Superior temporal gyrus (tissue), 1 donor: ENCODE measurements at regions not wholly inside any gene's neighbourhood (a gene's known extent, or its start where the extent isn't known, plus 50 kb on each side); places are given as distances from the start of the nearest gene placed in this dataset.

Source experiments
- DNase-seq: peaks from one replicate; pipeline ENCODE4 v3.0.0-alpha.2; 2016; ENCODE audit errors: extremely low spot score

DNA sequence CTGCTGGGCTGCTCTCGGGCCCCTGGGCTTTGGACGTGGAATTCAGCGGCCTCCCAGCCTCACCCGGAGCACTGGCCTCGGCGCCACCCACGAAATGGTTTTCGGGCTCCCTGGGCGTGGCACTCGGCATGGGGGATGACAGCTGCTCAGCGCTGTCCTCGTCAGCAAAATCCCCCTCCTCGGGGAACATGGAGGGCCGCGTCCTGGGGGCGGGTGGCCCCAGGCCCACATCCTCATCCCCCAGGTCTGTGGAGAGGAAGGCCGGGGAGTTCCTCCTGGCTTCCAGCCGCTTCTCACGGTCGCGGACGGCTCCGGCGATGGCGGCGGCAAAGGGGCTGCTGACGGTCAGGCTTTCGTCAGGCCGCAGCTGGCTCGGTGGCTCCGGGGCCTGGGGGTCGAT lies 88.4 kb downstream of the CTTN start:
- DNase-seq, result no peak

DNA sequence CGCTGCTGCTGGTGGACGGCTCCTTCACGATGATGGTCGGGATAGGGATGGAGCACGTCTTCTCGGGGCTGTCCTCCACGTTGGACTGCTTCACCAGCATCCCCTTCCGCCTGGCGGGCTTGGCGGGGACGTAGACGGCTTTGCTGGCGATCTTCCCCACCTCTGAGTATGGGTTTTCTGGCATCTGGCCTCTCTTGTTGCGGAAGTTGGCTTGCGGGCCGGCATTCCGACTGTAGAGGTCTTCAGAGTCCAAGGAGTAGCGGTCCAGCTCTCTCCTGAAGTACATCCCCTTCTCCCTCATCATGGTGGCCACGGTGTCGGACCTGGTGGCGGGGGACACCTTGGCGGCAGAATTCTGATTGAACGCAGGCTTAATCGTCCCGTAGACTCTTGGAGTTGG lies 88.8 kb downstream of the CTTN start:
- no peak for DNase-seq

DNA sequence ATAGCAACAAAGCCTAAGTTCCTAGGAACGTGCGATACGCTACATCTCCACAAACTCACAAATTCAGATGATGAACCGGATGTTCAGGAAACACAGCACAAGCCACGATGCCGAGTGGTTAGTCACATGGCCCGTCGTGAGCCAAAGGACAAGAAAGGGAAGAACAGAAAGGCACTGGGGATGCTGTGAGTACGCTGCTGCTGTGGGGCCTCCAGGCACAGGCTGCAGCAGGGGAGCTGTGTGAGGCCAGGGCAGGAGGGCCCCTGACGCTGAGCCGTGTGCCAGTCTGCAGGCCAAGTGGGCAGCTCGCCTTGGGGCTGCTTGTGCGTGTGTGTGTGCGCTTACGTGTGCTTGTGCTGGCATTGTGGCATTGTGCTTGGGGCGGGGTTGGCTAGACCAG lies 89.4 kb downstream of the CTTN start:
- DNase-seq, result no peak

DNA sequence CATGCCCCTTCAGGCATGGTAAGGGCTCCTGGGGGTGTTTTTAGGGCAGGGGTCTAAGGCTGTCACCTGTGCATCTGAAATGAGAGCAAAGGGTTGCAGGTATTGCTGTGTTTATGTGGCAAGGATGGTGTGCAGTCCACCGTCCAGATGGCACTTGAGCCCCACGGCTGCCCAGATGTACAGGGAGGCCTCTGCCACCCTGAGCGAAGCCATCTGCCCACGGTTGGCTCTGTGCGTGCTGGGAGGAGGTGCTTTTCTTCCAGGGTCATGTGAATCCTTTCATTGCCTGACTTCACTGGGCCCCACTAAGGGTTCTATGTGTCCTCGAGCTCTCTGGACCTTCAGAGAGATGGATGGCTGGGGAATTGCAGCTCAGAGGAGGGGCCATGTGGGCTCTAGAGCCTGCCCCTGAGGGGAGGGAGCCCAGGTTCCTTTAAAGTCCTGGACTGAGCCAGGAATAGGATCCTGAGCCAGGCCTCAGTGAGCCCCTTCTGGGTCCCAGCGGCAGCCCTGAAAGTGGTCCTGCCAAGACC lies 89.9 kb downstream of the CTTN start:
- DNase-seq, result no peak

DNA sequence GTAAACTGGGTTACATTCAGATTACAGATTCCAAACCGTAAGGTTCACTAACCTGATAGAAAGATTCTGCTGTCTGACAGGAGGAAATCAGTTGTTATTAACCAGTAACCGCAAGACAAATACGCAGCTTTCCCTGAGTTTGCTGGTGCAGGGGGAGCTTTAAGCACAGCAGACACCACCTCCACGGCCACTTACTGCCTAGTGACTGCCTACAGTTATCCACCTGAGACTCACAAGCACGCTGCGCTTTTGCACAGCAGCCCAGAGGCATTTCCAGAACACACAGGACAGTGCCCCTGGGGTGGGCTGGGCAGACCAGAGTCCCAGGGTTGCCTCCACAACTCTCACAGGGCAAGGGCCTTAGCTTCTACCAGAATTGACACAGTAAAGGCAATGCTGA lies 90.9 kb downstream of the CTTN start:
- DNase-seq, result no peak

DNA sequence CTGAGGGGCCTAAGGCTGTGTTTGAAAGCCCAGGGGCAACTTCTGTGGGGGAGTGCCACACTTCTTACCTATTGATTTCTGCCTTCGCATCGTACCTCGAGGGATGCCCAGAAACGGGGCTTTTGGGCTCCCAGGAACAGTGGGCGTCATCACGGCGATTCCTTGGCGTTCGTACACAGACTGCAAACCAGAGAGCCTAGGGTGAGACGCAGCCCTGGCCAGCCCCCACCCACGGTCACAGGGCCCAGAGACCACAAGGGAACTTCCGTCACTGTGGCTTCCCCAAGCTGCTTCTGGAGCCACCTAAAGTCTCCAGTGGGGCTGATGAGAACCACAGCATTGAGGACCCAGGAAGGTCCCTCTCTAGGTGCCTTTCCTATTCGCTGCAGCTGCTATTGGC lies 91.9 kb downstream of the CTTN start:
- DNase-seq, result no peak

DNA sequence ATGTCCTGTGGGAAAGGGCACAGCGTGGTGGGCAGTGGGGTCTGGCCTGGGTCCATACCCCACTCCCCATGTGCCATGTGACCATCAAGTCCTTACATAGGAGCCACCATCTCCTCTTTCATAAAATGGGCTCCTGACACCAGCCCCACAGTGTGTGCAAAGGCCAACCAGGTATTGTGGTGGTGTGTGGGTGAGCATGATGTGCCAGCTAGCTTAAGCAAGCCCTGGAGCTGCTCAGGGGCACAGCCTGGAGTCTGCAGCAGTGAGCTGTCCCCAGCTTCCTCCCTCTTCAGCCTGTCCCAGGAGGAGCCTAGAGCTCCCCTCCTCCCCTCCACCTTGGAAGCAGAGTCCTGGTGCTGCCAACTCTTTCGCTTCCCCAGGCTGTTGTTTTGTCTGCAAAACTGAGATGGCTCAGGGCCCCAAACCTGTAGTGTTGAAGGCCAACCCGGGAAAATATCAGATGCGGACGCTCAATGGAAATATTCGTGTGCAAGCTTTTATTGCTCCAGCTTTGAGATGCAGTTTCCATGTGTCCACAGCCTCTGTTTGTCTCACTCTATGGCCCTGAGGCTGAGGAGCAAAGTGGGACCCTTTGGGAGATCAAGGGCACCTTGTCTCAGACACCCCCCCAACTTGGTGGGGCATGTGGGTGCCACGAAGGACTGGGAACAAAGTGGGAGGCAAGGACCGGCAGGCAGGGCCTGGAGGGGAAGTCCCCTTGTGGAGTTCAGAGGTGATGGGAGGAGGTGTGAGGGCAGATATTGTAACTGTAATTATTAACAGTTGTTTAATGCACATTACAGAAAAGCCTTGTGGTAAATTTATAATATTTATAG lies 92.6 kb downstream of the CTTN start:
- no peak for DNase-seq

DNA sequence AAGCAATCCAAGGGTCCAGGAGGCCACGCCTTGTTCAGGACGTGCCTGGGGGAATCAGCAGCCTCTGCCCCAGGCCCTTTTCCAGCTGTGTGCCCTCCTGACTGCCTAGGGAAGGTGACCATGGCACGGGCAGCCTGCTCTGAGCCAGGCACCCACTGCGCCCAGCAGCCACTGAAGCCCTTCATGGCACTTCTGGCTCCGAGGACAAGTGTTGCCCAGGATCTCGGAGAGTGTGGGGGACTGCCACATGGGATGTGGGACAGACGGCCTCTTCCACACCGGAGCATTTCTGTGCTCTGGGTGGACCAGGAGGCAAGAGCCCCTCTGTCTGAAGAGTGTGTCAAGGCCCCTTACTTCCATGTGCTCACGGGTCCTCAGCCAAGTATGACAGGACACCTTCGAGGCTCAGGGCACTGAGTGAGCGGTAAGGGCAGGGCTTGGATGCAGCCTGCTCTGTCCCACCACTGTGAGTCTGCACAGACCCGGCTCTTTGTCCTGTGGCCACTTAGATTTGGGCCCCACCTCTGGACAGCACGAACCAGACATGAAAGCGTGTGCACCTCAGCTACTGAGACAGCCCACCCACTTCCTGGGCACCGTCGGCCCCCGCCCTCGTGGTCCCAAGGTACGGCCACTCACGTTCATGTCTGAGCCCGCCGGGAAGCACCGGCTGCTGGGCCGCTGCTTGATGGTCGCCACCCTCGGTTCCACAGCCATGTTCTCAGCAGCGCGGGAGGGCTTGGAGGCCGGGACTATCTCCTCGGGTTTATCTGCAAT lies 93.6 kb downstream of the CTTN start:
- no peak for DNase-seq

DNA sequence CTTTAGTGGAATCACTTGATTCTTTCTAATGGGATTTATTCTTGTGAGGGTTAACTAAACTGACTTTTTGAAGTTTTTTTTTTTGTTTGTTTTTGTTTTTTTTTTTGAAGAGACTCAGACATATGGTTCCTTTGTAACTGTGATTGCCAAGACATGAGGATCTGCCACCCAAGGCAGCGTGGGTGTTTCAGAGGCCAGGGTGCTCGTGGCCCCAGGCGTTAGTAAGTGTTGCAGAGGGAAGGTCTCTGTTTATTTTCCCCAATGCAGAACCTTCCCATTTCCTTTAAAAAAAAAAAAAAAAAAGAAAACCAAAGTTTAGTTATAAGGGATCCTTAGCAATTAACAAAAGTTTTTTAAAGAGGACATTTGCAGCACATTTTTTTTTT lies 94.8 kb downstream of the CTTN start:
- no peak for DNase-seq

DNA sequence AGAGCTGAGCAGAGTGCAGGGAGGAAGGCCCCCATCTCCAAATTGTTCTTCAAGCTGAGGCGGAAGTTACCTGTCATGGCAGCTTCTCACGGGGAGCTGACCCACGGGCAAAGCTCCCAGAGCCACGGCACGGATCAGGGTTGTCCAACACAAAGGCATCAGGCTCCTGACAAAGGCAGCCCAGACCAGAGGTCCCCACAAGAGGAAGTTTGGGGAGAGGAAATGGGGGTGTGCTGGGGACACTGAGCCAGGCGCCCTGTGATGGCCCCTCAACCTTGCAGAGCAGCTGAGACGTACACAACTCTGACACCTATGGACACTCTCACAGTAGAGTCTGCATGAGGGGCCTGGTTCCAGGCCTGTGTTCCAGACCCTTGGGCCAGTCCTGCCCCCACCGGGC lies 95.6 kb downstream of the CTTN start:
- no peak for DNase-seq

DNA sequence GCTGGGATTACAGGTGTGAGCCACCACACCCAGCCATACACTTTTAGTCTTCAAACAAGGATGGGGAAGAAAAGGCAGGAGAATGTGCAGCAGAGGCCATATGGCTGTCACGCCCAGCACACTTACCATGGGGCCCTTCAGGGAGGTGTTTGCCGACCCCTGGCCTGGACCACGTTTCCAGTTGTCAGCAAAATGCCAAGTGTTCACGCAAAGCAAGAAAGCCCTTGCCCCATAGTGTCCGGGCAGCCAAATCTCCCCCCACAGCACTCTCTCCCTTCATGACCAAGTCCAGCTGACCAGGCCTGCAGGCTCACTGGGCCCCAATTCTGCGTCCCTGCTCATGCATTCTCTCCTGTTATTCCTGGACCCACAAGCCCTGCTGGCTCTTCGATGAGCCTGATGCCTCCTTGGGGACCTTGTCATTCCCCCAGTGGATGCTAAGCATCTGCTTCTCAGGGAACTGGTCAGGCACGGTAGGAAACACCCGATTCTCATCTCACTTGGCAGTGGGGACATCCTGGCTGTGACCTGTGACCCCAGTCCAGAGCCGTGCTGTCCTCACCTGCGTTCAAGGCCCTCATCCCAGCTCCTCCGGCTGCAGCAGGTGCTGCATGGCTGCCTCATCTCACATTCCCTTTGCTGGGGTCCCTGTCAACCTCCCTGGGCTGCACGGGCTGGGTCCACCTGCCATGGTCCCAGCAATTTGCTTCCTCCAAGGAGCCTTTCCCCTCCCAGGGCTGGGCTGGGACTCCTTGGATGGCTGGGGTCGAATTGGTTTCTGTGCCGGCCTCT lies 96.4 kb downstream of the CTTN start:
- no peak for DNase-seq

DNA sequence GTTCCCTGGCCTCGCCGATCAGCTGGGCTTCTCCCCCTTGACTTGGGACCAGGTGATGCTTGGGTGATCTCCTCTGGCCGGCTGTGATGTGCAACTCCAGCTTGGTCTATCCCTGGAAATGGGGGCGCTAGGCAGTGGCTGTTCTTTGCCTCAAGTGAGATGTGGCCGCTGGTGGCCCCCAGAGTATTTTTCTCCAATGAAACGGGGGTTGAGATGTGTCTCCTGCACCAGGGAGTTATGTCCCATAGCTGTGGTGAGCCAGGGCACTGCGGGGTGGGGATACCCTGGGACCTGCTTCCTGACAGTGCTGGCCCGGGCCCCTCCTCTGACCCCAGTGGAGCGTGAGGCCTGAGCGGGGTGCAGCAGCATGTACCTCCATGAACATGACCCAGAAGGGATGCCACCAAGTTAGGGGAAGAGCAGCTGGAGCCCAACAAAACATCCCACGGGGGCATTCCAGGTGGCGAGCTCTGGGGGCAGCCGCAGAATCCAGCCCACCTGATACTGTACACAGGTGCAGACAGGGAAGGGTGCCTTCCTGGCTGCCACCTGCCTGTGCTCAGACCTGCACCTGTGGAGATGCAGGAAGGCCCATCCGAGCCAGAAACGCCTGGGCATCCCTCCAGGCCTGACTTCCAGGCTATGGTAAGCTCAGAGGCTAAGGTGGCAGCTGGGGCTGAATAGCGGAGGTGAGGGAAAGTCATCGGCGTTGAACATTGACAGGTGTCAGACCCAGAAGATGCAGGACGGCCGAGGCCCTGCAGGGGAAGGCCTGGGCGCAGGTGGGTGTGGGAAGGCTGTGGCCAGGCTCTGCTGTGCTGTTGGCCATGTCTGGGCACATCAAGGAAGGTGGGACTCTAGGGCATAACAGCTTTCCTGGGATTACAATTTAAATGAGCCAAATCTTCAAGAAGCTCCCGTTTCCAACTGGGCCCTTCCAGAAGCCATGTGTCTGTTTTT lies 97.3 kb downstream of the CTTN start:
- no peak for DNase-seq

DNA sequence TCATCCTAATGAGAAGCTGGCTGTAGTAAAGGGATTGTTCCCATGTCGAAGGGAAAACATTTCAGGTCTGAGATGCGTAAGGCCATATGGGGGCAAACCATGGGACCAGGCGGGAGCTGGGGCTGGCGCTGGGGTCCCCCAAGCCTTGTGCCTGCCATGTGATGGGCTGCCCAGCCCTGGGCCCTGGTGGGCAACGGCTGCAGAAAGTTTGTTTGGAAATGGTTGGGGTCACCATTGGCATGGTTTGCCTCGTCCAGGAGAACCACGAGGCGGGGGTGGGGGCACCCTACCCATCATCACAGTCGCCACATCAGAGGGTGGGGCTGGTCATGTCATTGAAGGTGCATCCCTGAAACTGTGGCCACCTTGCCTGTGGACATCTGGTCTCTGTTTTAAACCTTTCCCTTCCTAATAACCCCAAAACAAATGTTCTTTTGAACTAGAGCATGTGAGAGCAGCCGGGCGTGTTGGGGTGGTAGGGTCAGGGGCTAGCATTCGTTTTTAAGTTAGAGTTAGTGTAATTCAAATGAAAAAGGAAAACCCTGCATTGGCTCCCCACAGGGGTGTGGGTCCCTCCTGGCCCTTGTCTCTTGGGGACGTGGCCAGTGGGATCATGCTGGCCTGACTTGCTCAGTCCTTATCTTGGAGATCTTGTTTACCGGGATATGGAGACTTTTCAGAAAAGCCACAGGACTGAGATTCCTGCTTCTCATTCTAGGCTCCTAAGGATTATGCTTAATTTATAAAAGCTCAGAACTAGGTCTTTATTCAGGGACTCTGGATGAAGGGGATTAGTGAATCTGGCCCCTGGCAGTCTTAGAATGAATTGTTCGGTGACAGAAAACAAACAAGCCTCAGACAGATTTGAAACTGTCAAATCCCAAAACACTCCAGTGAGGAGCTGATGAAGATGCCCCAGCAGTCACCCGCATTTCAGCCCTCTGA lies 98.5 kb downstream of the CTTN start:
- no peak for DNase-seq

DNA sequence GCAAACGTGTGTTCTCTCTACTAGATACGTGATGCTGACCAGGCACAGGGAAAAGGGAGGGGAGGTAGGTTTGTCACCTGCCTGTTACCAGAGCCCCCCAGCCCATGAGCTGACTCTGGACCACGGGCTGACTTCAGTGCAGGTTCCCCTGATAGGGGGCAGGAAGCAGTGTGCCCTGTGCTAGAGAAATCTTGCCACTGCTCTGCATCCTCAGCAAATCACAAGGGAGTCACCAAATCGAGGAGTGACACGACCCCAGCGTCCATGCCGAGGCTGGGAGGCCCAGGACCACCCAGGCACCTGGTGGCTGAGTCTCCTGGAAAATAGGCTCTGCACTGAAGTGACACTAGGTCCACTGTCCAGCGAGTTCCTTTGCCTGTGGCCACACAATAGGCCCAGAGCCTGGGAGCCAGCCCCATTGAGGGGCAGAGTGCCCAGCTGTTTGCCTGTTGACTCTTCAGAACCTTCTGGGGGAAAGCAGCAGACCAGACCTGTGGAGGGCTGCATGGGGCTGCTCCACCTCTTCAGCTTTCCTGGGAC lies 99.3 kb downstream of the CTTN start:
- no peak for DNase-seq

DNA sequence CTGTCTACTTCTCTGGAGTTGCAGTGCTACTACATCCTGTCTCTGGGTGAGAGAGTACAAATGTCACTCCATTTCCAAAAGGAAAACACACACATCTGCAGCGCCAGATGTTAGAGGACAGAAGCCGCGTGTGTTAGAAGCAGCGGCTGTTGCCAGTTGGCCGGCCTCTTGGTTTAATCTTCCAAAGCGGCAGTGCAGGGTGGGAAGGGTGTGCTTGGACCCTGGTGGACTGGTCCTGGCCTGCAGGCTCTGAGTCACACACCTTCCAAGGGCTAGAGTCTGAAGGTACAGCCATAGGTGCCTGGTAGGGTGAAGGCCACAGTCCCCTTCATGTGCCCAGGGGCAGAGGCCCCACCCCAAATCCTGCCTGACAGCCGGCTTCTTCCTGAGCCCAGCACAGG lies 99.8 kb downstream of the CTTN start:
- no peak for DNase-seq

DNA sequence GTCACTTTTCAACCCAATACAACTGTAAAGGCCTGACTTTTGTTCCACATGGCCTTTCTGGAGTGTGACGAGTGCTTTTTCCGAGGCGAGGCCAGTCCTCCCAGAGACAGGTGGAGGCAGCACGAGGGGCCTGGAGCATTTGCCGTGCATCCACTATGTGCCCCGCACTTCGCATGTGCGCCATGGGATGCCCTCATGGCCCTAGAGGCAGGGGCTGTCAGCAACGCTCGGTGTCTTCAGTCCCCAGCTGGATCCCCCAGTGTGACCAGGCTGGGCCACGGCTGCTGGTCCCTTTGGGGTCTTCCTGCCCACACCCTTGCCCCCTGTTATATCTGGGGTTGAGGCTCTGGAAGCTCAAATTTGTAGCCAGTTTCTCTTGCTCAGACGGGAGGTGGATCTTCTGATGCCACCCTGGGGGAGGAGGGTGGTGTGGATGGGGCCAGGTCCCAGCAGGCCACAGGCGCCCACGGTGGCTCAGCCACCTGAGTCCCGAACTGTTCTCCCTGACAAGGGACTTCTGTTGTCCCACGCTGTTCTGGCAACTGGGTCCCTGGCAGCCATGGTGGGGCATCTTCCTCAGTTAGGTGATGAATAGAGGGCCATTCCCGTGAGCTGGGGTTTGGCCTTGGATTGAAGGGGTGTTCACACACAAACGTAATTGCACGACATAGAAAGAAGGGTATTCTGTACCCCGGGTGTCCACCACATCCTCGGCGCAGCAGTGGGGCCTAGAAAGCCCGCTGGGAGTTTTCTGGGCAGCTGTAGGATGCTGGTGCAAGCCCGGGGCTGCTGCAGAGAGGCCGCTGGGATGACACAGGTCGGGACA lies 100.9 kb downstream of the CTTN start:
- DNase-seq, result no peak

DNA sequence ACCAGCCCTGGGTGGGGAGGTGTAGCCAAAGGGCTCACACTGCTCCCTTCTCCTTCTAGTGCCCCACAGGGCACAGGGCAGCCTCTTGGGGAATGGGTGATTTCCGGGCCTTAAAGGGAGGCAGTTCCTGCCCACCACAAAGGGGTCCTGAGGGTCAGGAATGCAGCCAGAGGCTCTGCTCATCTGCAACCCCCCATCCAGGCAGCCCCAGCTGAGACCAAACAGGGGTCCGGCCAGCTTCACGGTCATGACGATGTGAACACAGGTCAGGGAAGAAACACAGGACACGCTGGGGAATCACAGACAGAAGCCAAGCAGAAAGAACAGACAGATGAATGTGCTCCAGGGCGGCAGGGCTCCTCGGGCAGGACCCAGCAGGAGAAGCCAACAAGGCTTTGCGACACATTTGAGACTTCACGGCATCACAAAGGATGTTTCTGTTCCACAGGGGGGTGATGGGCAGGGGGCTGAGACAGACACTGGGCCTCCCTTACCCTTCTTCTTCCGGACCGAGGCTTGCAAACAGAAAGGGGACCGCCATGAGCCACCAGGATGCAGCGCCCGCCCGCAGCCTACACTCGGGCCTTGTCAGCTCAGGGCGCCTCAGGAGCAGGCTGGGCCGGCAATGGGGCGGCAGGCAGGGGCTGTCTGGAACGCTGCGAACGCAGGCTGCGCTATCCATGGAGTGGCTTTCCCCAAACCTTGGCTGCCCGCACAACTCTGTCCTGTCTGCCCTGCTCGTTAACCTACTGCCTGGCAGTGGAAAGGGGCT lies 101.9 kb downstream of the CTTN start:
- DNase-seq, result no peak
